HL-60 (cell line): ENCODE measurements at regions not wholly inside any gene's neighbourhood (a gene's known extent, or its start where the extent isn't known, plus 50 kb on each side); places are given as distances from the start of the nearest gene placed in this dataset.

Source experiments
- DNase-seq, 2 experiments: peaks; one replicate each; pipeline ENCODE4 v3.0.0-alpha.2; 2010 to 2020; ENCODE audit warnings: low read depth in 1 of 2, low spot score in 1 of 2
- H3K27ac ChIP-seq: fragments of 250-450 bp; sonication (Bioruptor Pico); replicated peaks from 2 replicates; pipeline ENCODE4 v1.5.1; 2020; ENCODE audit warnings: mild to moderate bottlenecking, moderate library complexity
- H3K27me3 ChIP-seq: fragments of 250-450 bp; sonication (Bioruptor Pico); 2 replicates; pipeline ENCODE4 v1.5.1; 2021; ENCODE audit warnings: mild to moderate bottlenecking, moderate library complexity; ENCODE audit not compliant: insufficient read depth, poor library complexity, severe bottlenecking
- H3K4me3 ChIP-seq: replicated peaks from 2 replicates; pipeline ENCODE4 v1.5.1; 2011; ENCODE audit warnings: mild to moderate bottlenecking, control low read depth, low read length; ENCODE audit not compliant: insufficient read depth
- CTCF ChIP-seq: IDR thresholded peaks from one replicate; pipeline ENCODE4 v1.5.1; 2011; ENCODE audit warnings: low read length, control low read depth, inconsistent platforms; ENCODE audit not compliant: insufficient read depth
- GABPA ChIP-seq: IDR thresholded peaks from 2 replicates; pipeline ENCODE4 v1.6.1; 2012; ENCODE audit warnings: low read depth
- POLR2AphosphoS5 ChIP-seq: IDR thresholded peaks from 2 replicates; pipeline ENCODE4 v1.6.1; 2012; ENCODE audit warnings: low read depth
- REST ChIP-seq: IDR thresholded peaks from 2 replicates; pipeline ENCODE4 v1.6.1; 2012; ENCODE audit warnings: low read depth; ENCODE audit not compliant: insufficient replicate concordance
- SPI1 ChIP-seq: IDR thresholded peaks from 2 replicates; pipeline ENCODE4 v1.6.1; 2012; ENCODE audit warnings: low read depth, mild to moderate bottlenecking, borderline replicate concordance

- no peak for DNase-seq
Measured at GRCh38 chr9:80359941-80360881, 788.4 kb downstream of the TLE4 start.

GRCh38 chr9:80359291-80359690 is 787.5 kb downstream of the TLE4 start:
- no peak for DNase-seq
- H3K27ac ChIP-seq = no peak overlapping the region
- H3K27me3 ChIP-seq = no peaks in the 10 kb centered on the region
- no peak for TF ChIP-seq POLR2AphosphoS5
- no peak overlapping the region for H3K4me3 ChIP-seq

More at GRCh38 chr9:80359941-80360881, 788.4 kb downstream of the TLE4 start:
- no peak overlapping the region for H3K27ac ChIP-seq
- TF ChIP-seq POLR2AphosphoS5 (no peak), GABPA (no peak)
- no peaks in the 10 kb centered on the region for H3K27me3 ChIP-seq
- no peak overlapping the region for H3K4me3 ChIP-seq

- no peak for DNase-seq
- Histone ChIP-seq H3K4me3 (no peak overlapping the region), H3K27me3 (no peaks in the 10 kb centered on the region), H3K27ac (no peak overlapping the region)
- no peak for TF ChIP-seq POLR2AphosphoS5
- no peak for TF ChIP-seq SPI1
- TF ChIP-seq GABPA = no peak
- TF ChIP-seq REST = no peak
- TF ChIP-seq CTCF = no peak
Measured at GRCh38 chr9:80352967-80353366, 781.2 kb downstream of the TLE4 start.

GRCh38 chr9:80351612-80352011 is 779.8 kb downstream of the TLE4 start:
- TF ChIP-seq REST (no peak), CTCF (no peak), GABPA (no peak), POLR2AphosphoS5 (no peak), SPI1 (no peak)
- no peaks in the 10 kb centered on the region for H3K27me3 ChIP-seq
- no peak overlapping the region for H3K4me3 ChIP-seq
- H3K27ac ChIP-seq = no peak overlapping the region
- DNase-seq = no peak

GRCh38 chr9:80326105-80326504 is 754.3 kb downstream of the TLE4 start:
- DNase-seq = no peak
- Histone ChIP-seq H3K27me3 (no peaks in the 10 kb centered on the region), H3K27ac (no peak overlapping the region), H3K4me3 (no peak overlapping the region)
- TF ChIP-seq GABPA (no peak), CTCF (no peak)
